NB4 (cell line): ENCODE measurements at regions not wholly inside any gene's neighbourhood (a gene's known extent, or its start where the extent isn't known, plus 50 kb on each side); places are given as distances from the start of the nearest gene placed in this dataset.

Experiments used
- CTCF ChIP-seq: IDR thresholded peaks from one replicate; pipeline ENCODE4 v1.5.1; 2012; ENCODE audit warnings: low read depth, low read length
- POLR2A ChIP-seq: IDR thresholded peaks from 2 replicates; pipeline ENCODE4 v1.6.1; 2011; ENCODE audit warnings: mild to moderate bottlenecking; ENCODE audit not compliant: insufficient read length; ENCODE audit errors: extremely low read depth

DNA sequence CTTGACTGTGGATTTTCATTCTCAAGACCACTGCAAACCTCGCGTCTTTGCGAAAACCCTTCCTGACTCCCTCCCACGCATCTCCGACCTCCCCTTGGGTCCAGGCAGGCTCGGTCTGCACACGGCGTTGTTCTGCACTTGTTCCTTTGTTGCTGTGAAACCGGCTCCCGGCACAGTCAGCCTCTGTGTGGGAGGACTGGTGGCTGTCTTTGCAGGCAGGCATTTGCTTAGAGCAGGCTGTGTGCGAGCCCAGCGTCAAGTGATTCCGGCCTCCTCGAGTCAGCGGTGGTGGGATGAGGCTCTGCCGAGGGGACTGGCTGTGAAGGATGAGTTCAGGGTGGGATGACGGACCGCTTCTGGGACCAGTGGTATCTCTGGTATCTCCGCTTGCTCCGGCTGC lies 102.6 kb upstream of the ROPN1 start:
- no peak for TF ChIP-seq CTCF
- TF ChIP-seq POLR2A: no peak
